HUES64 (cell line): ENCODE measurements at regions not wholly inside any gene's neighbourhood (a gene's known extent, or its start where the extent isn't known, plus 50 kb on each side); places are given as distances from the start of the nearest gene placed in this dataset.

Experiments
- H3K27ac ChIP-seq: 2 replicates; pipeline ENCODE4 v1.7.0; 2013; ENCODE audit warnings: low read depth, low read length, inconsistent platforms
- H3K27me3 ChIP-seq: 2 replicates; pipeline ENCODE4 v1.6.1; 2013; ENCODE audit warnings: mild to moderate bottlenecking, low read length; ENCODE audit not compliant: insufficient read depth
- H3K36me3 ChIP-seq: 2 replicates; pipeline ENCODE4 v1.6.1; 2013; ENCODE audit warnings: mild to moderate bottlenecking, low read length; ENCODE audit not compliant: insufficient read depth
- H3K4me1 ChIP-seq: 2 replicates; pipeline ENCODE4 v1.6.1; 2013; ENCODE audit warnings: mild to moderate bottlenecking, low read length, moderate library complexity; ENCODE audit not compliant: insufficient read depth
- H3K4me3 ChIP-seq: 2 replicates; pipeline ENCODE4 v1.5.1; 2013; ENCODE audit warnings: mild to moderate bottlenecking, low read length, moderate library complexity
- H3K9ac ChIP-seq: 2 replicates; pipeline ENCODE4 v1.6.1; 2013; ENCODE audit warnings: mild to moderate bottlenecking, low read depth, low read length
- H3K9me3 ChIP-seq: 2 replicates; pipeline ENCODE4 v1.6.1; 2013; ENCODE audit warnings: low read depth, low read length; ENCODE audit not compliant: insufficient read depth
- WGBS: fragments of 150-250, 120-280 bp; methylation state at CpG from one replicate; pipeline ENCODE4 v1.1.7; 2013; ENCODE audit warnings: missing lambda C conversion rate; 5-methylcytosine and 5-hydroxymethylcytosine counted together

- H3K9ac ChIP-seq = no peak overlapping the region
- 93% methylated on average over 2 of the region's 2 CpGs for WGBS
- no peak overlapping the region for H3K4me3 ChIP-seq
- no peak overlapping the region for H3K27ac ChIP-seq
- no peaks in the 10 kb centered on the region for H3K9me3 ChIP-seq
- H3K27me3 ChIP-seq = no peaks in the 10 kb centered on the region
- H3K36me3 ChIP-seq = no peaks in the 10 kb centered on the region
- H3K4me1 ChIP-seq = no peaks in the 10 kb centered on the region
Measured at GRCh38 chr5:89300426-89300970, 417.5 kb upstream of the MEF2C start.

GRCh38 chr5:89299998-89300397, 417.0 kb upstream of the MEF2C start:
- WGBS = 93% methylated on average over 1 of the region's 2 CpGs
- H3K4me1 ChIP-seq = no peaks in the 10 kb centered on the region

GRCh38 chr5:89297066-89297465, 414.1 kb upstream of the MEF2C start:
- Histone ChIP-seq H3K4me1 (no peaks in the 10 kb centered on the region), H3K36me3 (no peaks in the 10 kb centered on the region), H3K27ac (no peak overlapping the region), H3K9me3 (no peaks in the 10 kb centered on the region), H3K4me3 (no peak overlapping the region), H3K27me3 (no peaks in the 10 kb centered on the region), H3K9ac (no peak overlapping the region)
- 86% methylated on average over 1 of the region's 1 CpG for WGBS

More at GRCh38 chr5:89299998-89300397, 417.0 kb upstream of the MEF2C start:
- Histone ChIP-seq H3K27ac (no peak overlapping the region), H3K36me3 (no peaks in the 10 kb centered on the region), H3K4me3 (no peak overlapping the region), H3K9ac (no peak overlapping the region), H3K27me3 (no peaks in the 10 kb centered on the region), H3K9me3 (no peaks in the 10 kb centered on the region)

GRCh38 chr5:89293810-89294209, 410.8 kb upstream of the MEF2C start:
- no peaks in the 10 kb centered on the region for H3K9me3 ChIP-seq
- H3K36me3 ChIP-seq = no peaks in the 10 kb centered on the region
- H3K9ac ChIP-seq = no peak overlapping the region
- no peak overlapping the region for H3K27ac ChIP-seq
- H3K4me1 ChIP-seq = no peaks in the 10 kb centered on the region
- no peaks in the 10 kb centered on the region for H3K27me3 ChIP-seq
- H3K4me3 ChIP-seq = no peak overlapping the region
- 97% methylated on average over 1 of the region's 2 CpGs for WGBS

- Histone ChIP-seq H3K4me1 (no peaks in the 10 kb centered on the region), H3K9me3 (no peaks in the 10 kb centered on the region), H3K36me3 (no peaks in the 10 kb centered on the region), H3K4me3 (no peak overlapping the region), H3K27ac (no peak overlapping the region), H3K9ac (no peak overlapping the region), H3K27me3 (no peaks in the 10 kb centered on the region)
- 97% methylated on average over 2 of the region's 2 CpGs for WGBS
Measured at GRCh38 chr5:89292487-89292886, 409.5 kb upstream of the MEF2C start.

- no peaks in the 10 kb centered on the region for H3K9me3 ChIP-seq
- no peaks in the 10 kb centered on the region for H3K36me3 ChIP-seq
- H3K4me1 ChIP-seq = no peaks in the 10 kb centered on the region
- H3K9ac ChIP-seq = no peak overlapping the region
- no peak overlapping the region for H3K4me3 ChIP-seq
- no peaks in the 10 kb centered on the region for H3K27me3 ChIP-seq
- H3K27ac ChIP-seq = no peak overlapping the region
- 85% methylated on average over 3 of the region's 3 CpGs for WGBS
Measured at GRCh38 chr5:89289604-89290003, 406.6 kb upstream of the MEF2C start.

GRCh38 chr5:89287964-89288363, 405.0 kb upstream of the MEF2C start:
- no peaks in the 10 kb centered on the region for H3K27me3 ChIP-seq
- no peaks in the 10 kb centered on the region for H3K9me3 ChIP-seq
- no peaks in the 10 kb centered on the region for H3K4me1 ChIP-seq
- no peak overlapping the region for H3K27ac ChIP-seq
- H3K9ac ChIP-seq = no peak overlapping the region
- H3K36me3 ChIP-seq = no peaks in the 10 kb centered on the region
- no peak overlapping the region for H3K4me3 ChIP-seq

- no peak overlapping the region for H3K9ac ChIP-seq
- H3K4me1 ChIP-seq = no peaks in the 10 kb centered on the region
- H3K36me3 ChIP-seq = no peaks in the 10 kb centered on the region
- H3K27ac ChIP-seq = no peak overlapping the region
- H3K4me3 ChIP-seq = no peak overlapping the region
- H3K9me3 ChIP-seq = no peaks in the 10 kb centered on the region
- no peaks in the 10 kb centered on the region for H3K27me3 ChIP-seq
- WGBS = 96% methylated on average over 2 of the region's 3 CpGs
Measured at GRCh38 chr5:89286320-89286719, 403.3 kb upstream of the MEF2C start.

GRCh38 chr5:89283728-89284493, 400.9 kb upstream of the MEF2C start:
- H3K9me3 ChIP-seq = no peaks in the 10 kb centered on the region
- no peak overlapping the region for H3K4me3 ChIP-seq
- H3K27ac ChIP-seq = no peak overlapping the region
- H3K9ac ChIP-seq = no peak overlapping the region
- H3K4me1 ChIP-seq = no peaks in the 10 kb centered on the region
- 87% methylated on average over 2 of the region's 3 CpGs for WGBS
- H3K36me3 ChIP-seq = no peaks in the 10 kb centered on the region
- no peaks in the 10 kb centered on the region for H3K27me3 ChIP-seq

GRCh38 chr5:89282554-89283510, 399.8 kb upstream of the MEF2C start:
- no peak overlapping the region for H3K27ac ChIP-seq
- no peaks in the 10 kb centered on the region for H3K36me3 ChIP-seq
- no peaks in the 10 kb centered on the region for H3K4me1 ChIP-seq
- 100% methylated on average over 2 of the region's 3 CpGs for WGBS
- no peaks in the 10 kb centered on the region for H3K27me3 ChIP-seq
- no peak overlapping the region for H3K4me3 ChIP-seq
- no peak overlapping the region for H3K9ac ChIP-seq
- H3K9me3 ChIP-seq = no peaks in the 10 kb centered on the region
